DOHH2 (cell line): ENCODE measurements at regions not wholly inside any gene's neighbourhood (a gene's known extent, or its start where the extent isn't known, plus 50 kb on each side); places are given as distances from the start of the nearest gene placed in this dataset.

Experiments used
- H3F3A ChIP-seq: fragments of 200-600 bp; sonication (generic), shearing (Covaris generic); 2 replicates; pipeline ENCODE4 v1.6.0; 2016; ENCODE audit warnings: antibody characterized with exemption, mild to moderate bottlenecking; ENCODE audit not compliant: control insufficient read depth, insufficient read depth
- H3K27ac ChIP-seq: fragments of 200-600 bp; sonication (generic); 2 replicates; pipeline ENCODE4 v1.5.1; 2014; ENCODE audit warnings: low read depth, mild to moderate bottlenecking, low read length, moderate library complexity
- H3K27me3 ChIP-seq: fragments of 200-600 bp; sonication (generic); 2 replicates; pipeline ENCODE4 v1.6.1; 2014; ENCODE audit warnings: mild to moderate bottlenecking, low read length, mixed read lengths; ENCODE audit not compliant: control insufficient read depth
- H3K36me3 ChIP-seq: fragments of 200-600 bp; sonication (generic); 2 replicates; pipeline ENCODE4 v1.6.1; 2014; ENCODE audit warnings: mild to moderate bottlenecking, low read length, moderate library complexity, mixed read lengths; ENCODE audit not compliant: control insufficient read depth
- H3K4me1 ChIP-seq: fragments of 200-600 bp; sonication (generic); 2 replicates; pipeline ENCODE4 v1.6.1; 2014; ENCODE audit warnings: mild to moderate bottlenecking, low read length, mixed read lengths; ENCODE audit not compliant: control insufficient read depth
- H3K4me2 ChIP-seq: fragments of 200-600 bp; sonication (generic); 2 replicates; pipeline ENCODE4 v1.6.0; 2014; ENCODE audit warnings: mild to moderate bottlenecking, low read length, moderate library complexity
- H3K4me3 ChIP-seq: fragments of 200-600 bp; sonication (generic); 2 replicates; pipeline ENCODE4 v1.5.1; 2014; ENCODE audit warnings: mild to moderate bottlenecking, low read length, mixed read lengths
- H3K79me2 ChIP-seq: fragments of 200-600 bp; sonication (generic); 2 replicates; pipeline ENCODE4 v1.6.1; 2014; ENCODE audit warnings: mild to moderate bottlenecking, low read length, mixed read lengths; ENCODE audit not compliant: control insufficient read depth
- H3K9me2 ChIP-seq: fragments of 200-600 bp; sonication (generic); replicated peaks from 2 replicates; pipeline ENCODE4 v1.6.1; 2014; ENCODE audit warnings: mild to moderate bottlenecking, low read length, mixed read lengths; ENCODE audit not compliant: control insufficient read depth
- H3K9me3 ChIP-seq: fragments of 200-600 bp; sonication (generic); 2 replicates; pipeline ENCODE4 v1.6.1; 2014; ENCODE audit warnings: antibody characterized with exemption, low read length, mixed read lengths; ENCODE audit not compliant: control insufficient read depth, insufficient read depth
- H4K20me1 ChIP-seq: fragments of 200-600 bp; sonication (generic); 2 replicates; pipeline ENCODE4 v1.6.0; 2014; ENCODE audit warnings: low read depth, mild to moderate bottlenecking, antibody characterized with exemption, low read length, moderate library complexity; ENCODE audit not compliant: control insufficient read depth, insufficient read depth
- CTCF ChIP-seq: fragments of 200-600 bp; sonication (generic); IDR thresholded peaks from one replicate; pipeline ENCODE4 v1.5.1; 2014; ENCODE audit warnings: antibody characterized with exemption, mild to moderate bottlenecking, low read depth, low read length; ENCODE audit not compliant: poor library complexity, severe bottlenecking
- EZH2phosphoT487 ChIP-seq: fragments of 200-600 bp; sonication (generic); IDR thresholded peaks from 2 replicates; pipeline ENCODE4 v1.6.1; 2017; ENCODE audit warnings: borderline replicate concordance, mild to moderate bottlenecking, antibody characterized with exemption, low read length, moderate library complexity, mixed read lengths

- no peak overlapping the region for H3K4me2 ChIP-seq
- no peaks in the 10 kb centered on the region for H3K79me2 ChIP-seq
- no peaks in the 10 kb centered on the region for H3K36me3 ChIP-seq
- H3F3A ChIP-seq: no peaks in the 10 kb centered on the region
- H3K4me1 ChIP-seq: no peaks in the 10 kb centered on the region
- H3K9me2 ChIP-seq: no peaks in the 10 kb centered on the region
- H4K20me1 ChIP-seq: no peaks in the 10 kb centered on the region
- no peak overlapping the region for H3K27ac ChIP-seq
- no peak for TF ChIP-seq EZH2phosphoT487
- no peak for TF ChIP-seq CTCF
- no peak overlapping the region for H3K4me3 ChIP-seq
- no peaks in the 10 kb centered on the region for H3K27me3 ChIP-seq
- H3K9me3 ChIP-seq: no peaks in the 10 kb centered on the region
Observed at GRCh38 chr5:86008704-86009103, 609.0 kb upstream of the COX7C start.

DNA sequence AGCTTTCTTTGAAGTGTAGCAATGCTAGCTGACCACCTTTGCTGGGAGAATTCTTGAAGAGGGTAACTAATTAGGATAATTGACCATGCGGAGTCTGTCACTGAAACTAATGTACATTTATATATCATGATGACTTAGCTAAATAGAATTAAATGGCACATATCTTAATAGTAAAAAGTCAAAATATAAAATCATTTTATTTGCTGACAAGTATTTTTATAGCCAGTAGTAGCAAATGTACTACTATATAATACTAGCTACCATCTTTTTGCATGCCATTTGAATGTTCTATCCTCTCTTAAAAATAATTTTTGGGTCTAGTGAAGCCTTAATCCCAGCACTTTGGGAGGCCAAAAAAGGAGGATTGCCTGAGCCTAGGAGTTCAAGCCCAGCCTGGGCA lies 605.8 kb upstream of the COX7C start:
- no peaks in the 10 kb centered on the region for H3K27me3 ChIP-seq
- H3F3A ChIP-seq: no peaks in the 10 kb centered on the region
- H3K9me2 ChIP-seq: no peaks in the 10 kb centered on the region
- no peaks in the 10 kb centered on the region for H3K9me3 ChIP-seq
- H3K4me1 ChIP-seq: no peaks in the 10 kb centered on the region
- no peak overlapping the region for H3K27ac ChIP-seq
- no peaks in the 10 kb centered on the region for H3K36me3 ChIP-seq
- no peaks in the 10 kb centered on the region for H3K79me2 ChIP-seq
- no peak overlapping the region for H3K4me2 ChIP-seq
- H4K20me1 ChIP-seq: no peaks in the 10 kb centered on the region
- H3K4me3 ChIP-seq: no peak overlapping the region
- TF ChIP-seq CTCF: no peak
- no peak for TF ChIP-seq EZH2phosphoT487

- H3F3A ChIP-seq: no peaks in the 10 kb centered on the region
- H3K9me3 ChIP-seq: no peaks in the 10 kb centered on the region
- no peak overlapping the region for H3K27ac ChIP-seq
- H3K36me3 ChIP-seq: no peaks in the 10 kb centered on the region
- H3K4me2 ChIP-seq: no peak overlapping the region
- H4K20me1 ChIP-seq: no peaks in the 10 kb centered on the region
- no peak for TF ChIP-seq EZH2phosphoT487
- TF ChIP-seq CTCF: no peak
- no peaks in the 10 kb centered on the region for H3K27me3 ChIP-seq
- no peaks in the 10 kb centered on the region for H3K79me2 ChIP-seq
- no peak overlapping the region for H3K4me3 ChIP-seq
- H3K4me1 ChIP-seq: no peaks in the 10 kb centered on the region
- no peaks in the 10 kb centered on the region for H3K9me2 ChIP-seq
Observed at GRCh38 chr5:86029308-86029707, 588.4 kb upstream of the COX7C start.

DNA sequence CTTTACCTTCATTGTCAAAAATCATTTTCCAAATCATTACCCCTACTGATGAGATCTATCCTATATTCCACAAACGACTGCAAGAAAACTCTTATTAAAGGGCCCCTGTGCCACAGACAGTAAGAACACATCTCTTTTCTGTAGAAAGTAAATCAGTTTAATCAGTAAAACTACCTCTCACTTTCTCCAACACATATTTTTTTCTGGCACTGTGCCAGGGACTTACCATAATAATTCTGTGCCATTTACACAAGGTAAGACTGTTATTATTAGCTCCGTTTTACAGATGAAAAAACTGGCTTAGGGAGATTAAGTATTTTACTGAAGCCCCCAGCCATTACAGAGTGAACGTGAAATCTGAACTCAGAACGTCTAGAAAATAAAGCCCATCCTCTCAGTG lies 587.0 kb upstream of the COX7C start:
- no peaks in the 10 kb centered on the region for H3K27me3 ChIP-seq
- H3K4me1 ChIP-seq: no peaks in the 10 kb centered on the region
- no peaks in the 10 kb centered on the region for H3K79me2 ChIP-seq
- H3K27ac ChIP-seq: no peak overlapping the region
- H3F3A ChIP-seq: no peaks in the 10 kb centered on the region
- H3K9me2 ChIP-seq: no peaks in the 10 kb centered on the region
- no peak overlapping the region for H3K4me3 ChIP-seq
- H3K4me2 ChIP-seq: no peak overlapping the region
- no peak for TF ChIP-seq CTCF
- TF ChIP-seq EZH2phosphoT487: no peak
- H4K20me1 ChIP-seq: no peaks in the 10 kb centered on the region
- H3K9me3 ChIP-seq: no peaks in the 10 kb centered on the region
- H3K36me3 ChIP-seq: no peaks in the 10 kb centered on the region
